ENCODE measurements at regions not wholly inside any gene's neighbourhood (a gene's known extent, or its start where the extent isn't known, plus 50 kb on each side); places are given as distances from the start of the nearest gene placed in this dataset.
A peak's percentile ranks its signal among the peaks of the same experiment; 100 is the strongest.

- Histone ChIP-seq H3K4me1 (peaks cover 37 to 38% of the 10 kb centered on the region in 2 donors), H3K4me3 (peak overlapping the region; percentile 40 to 46 (median 40)), H3K27me3 (no peaks in the 10 kb centered on the region), H3K9me3 (peaks cover 0 to 4% (median 0%) of the 10 kb centered on the region in 3 donors), H3K36me3 (no peaks in the 10 kb centered on the region), H3K27ac (peak overlapping the region; percentile 67 to 87 (median 85))
- in situ Hi-C loops (cut with MboI; ENCODE audit: low sequenced_read_pairs in 4 of 4) = loop anchor here (5.0 to 25.0 kb wide), 4 partner anchors 103 to 203 kb away; partner anchors contain the start of gene ATF7IP (in 3 of the 4)
- DNase-seq (no peak), ATAC-seq (no peak)
- TF ChIP-seq CTCF (IDR thresholded peaks at IDR 0.05 in 4 of 5, conservative IDR thresholded peaks at IDR 0.05 in 1 of 5) (no peak), POLR2A (IDR thresholded peaks at IDR 0.05) (no peak)
- intact Hi-C loops (cut with DNase I; ENCODE audit: low total_unique reads) = loop anchor here (5.0 kb wide), 1 partner anchor 513 kb away; a partner anchor contains a TSS
Measured at GRCh38 chr12:14259481-14260010, 105.9 kb upstream of the ATF7IP start.

GRCh38 chr12:14260011-14260993 lies 105.2 kb upstream of the ATF7IP start:
- Histone ChIP-seq H3K27me3 (no peaks in the 10 kb centered on the region), H3K9me3 (peaks cover 0 to 4% (median 0%) of the 10 kb centered on the region in 3 donors), H3K27ac (peak overlapping the region; percentile 67 to 87 (median 85)), H3K4me1 (peaks cover 37 to 38% of the 10 kb centered on the region in 2 donors), H3K36me3 (no peaks in the 10 kb centered on the region), H3K4me3 (peak overlapping the region; percentile 40 to 46 (median 40))
- ATAC-seq = peak in 1 of 2 donors; percentile 15
- TF ChIP-seq CTCF (IDR thresholded peaks at IDR 0.05 in 4 of 5, conservative IDR thresholded peaks at IDR 0.05 in 1 of 5) (no peak), POLR2A (IDR thresholded peaks at IDR 0.05) (no peak)
- in situ Hi-C loops (cut with MboI; ENCODE audit: low sequenced_read_pairs in 4 of 4) = loop anchor here in 2 of 4 donors (5.0 to 25.0 kb wide), 2 partner anchors 102 to 202 kb away; no protein-coding TSS in a partner anchor
- DNase-seq = peak; percentile 62 to 81
- intact Hi-C loops (cut with DNase I; ENCODE audit: low total_unique reads) = no loop called here

GRCh38 chr12:14261096-14261495 lies 104.4 kb upstream of the ATF7IP start:
- peak overlapping the region; percentile 67 to 87 (median 85) for H3K27ac ChIP-seq
- in situ Hi-C loops (cut with MboI; ENCODE audit: low sequenced_read_pairs in 4 of 4) (loop anchor here in 2 of 4 donors (5.0 to 25.0 kb wide), 2 partner anchors 101 to 201 kb away; no protein-coding TSS in a partner anchor), intact Hi-C loops (cut with DNase I; ENCODE audit: low total_unique reads) (no loop called here)
- peak overlapping the region in 3 of 4 donors; percentile 40 to 46 (median 41) for H3K4me3 ChIP-seq
- H3K27me3 ChIP-seq = no peaks in the 10 kb centered on the region
- H3K4me1 ChIP-seq = peaks cover 35 to 37% of the 10 kb centered on the region in 2 donors
- TF ChIP-seq CTCF (IDR thresholded peaks at IDR 0.05 in 4 of 5, conservative IDR thresholded peaks at IDR 0.05 in 1 of 5) = no peak
- no peak for TF ChIP-seq POLR2A (IDR thresholded peaks at IDR 0.05)
- H3K36me3 ChIP-seq = no peaks in the 10 kb centered on the region
- H3K9me3 ChIP-seq = peaks cover 0 to 4% (median 0%) of the 10 kb centered on the region in 3 donors
- DNase-seq = no peak
- no peak for ATAC-seq

GRCh38 chr12:14261861-14262260 lies 103.6 kb upstream of the ATF7IP start:
- in situ Hi-C loops (cut with MboI; ENCODE audit: low sequenced_read_pairs in 4 of 4) = loop anchor here in 2 of 4 donors (5.0 to 25.0 kb wide), 2 partner anchors 100 to 200 kb away; no protein-coding TSS in a partner anchor
- Histone ChIP-seq H3K4me3 (no peak overlapping the region), H3K27ac (peak overlapping the region in 3 of 4 donors; percentile 67 to 87 (median 85)), H3K27me3 (no peaks in the 10 kb centered on the region), H3K4me1 (peaks cover 27 to 31% of the 10 kb centered on the region in 2 donors), H3K9me3 (peaks cover 0 to 4% (median 0%) of the 10 kb centered on the region in 3 donors), H3K36me3 (no peaks in the 10 kb centered on the region)
- intact Hi-C loops (cut with DNase I; ENCODE audit: low total_unique reads) = no loop called here
- DNase-seq (no peak), ATAC-seq (no peak)
- TF ChIP-seq POLR2A (IDR thresholded peaks at IDR 0.05) (no peak), CTCF (IDR thresholded peaks at IDR 0.05 in 4 of 5, conservative IDR thresholded peaks at IDR 0.05 in 1 of 5) (no peak)
